Stimulated activated naive CD8-positive, alpha-beta T cell treated with anti-CD3 and anti-CD28 coated beads, Interleukin-15, Interleukin-2, amounts not matched to agents 100 ng/mL and 50 ng/mL, for 24 hours (primary cell): ENCODE measurements at regions not wholly inside any gene's neighbourhood (a gene's known extent, or its start where the extent isn't known, plus 50 kb on each side); places are given as distances from the start of the nearest gene placed in this dataset.

Experiments used
- H3K27ac Mint-ChIP-seq: one replicate; pipeline ENCODE4 v1.8.0; 2021; ENCODE audit warnings: mild to moderate bottlenecking, mixed read lengths
- H3K27me3 Mint-ChIP-seq: one replicate; pipeline ENCODE4 v1.8.0; 2021; ENCODE audit warnings: mixed read lengths
- H3K36me3 Mint-ChIP-seq: one replicate; pipeline ENCODE4 v1.8.0; 2021; ENCODE audit warnings: low read depth, mixed read lengths
- H3K4me1 Mint-ChIP-seq: one replicate; pipeline ENCODE4 v1.8.0; 2021; ENCODE audit warnings: low read depth, mixed read lengths
- H3K4me3 Mint-ChIP-seq: one replicate; pipeline ENCODE4 v1.8.0; 2021; ENCODE audit warnings: mild to moderate bottlenecking, mixed read lengths
- H3K9me3 Mint-ChIP-seq: one replicate; pipeline ENCODE4 v1.8.0; 2021; ENCODE audit warnings: mixed read lengths

DNA sequence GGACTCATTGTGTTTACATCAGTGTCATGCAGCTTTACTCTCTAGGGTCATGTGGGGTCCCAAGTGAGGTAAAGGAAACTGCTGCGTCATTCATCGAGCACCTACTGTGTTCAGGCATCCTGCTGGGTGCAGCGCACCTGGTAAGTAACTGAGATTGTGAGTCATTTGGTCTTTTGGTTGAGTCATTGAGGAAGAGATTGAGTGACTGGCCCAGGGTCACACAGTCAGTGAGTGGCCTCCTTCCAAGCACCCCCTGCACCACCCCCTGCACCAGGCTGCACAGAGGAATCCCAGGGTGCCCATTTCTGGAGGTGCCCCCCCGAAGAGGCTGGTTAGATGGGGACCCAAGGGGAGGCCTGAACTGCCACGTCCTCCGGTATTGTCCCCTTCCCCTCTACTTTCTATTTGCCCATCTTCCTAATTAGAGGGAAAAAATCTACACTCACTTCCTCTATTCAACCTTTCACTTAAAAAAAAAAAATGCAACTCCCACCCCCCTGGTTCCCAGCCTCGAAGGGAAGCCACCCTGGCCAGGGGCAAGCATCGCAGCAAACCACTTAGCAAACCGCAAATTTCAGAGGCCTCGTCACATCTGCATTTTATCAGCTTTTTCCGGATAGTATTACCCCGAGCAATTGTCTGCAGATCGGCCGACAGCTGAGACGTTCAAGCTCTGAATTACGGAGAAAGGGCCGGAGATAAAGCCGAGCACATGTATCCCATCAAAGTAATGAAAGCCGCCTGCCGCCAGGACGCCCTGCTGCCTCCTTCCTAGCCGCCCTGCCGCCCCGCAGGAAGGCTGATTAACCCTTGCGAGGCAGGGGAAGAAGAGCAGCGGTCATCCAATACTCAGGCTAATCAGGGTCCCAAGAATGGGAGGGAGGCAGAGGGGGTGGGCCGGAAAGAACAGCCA, 96.3 kb upstream of the MSX1 start:
- Mint-ChIP-seq H3K4me3 (peak overlapping the region; percentile 69), H3K27me3 (peaks cover 8% of the 10 kb centered on the region), H3K36me3 (no peaks in the 10 kb centered on the region), H3K9me3 (peaks cover 4% of the 10 kb centered on the region), H3K4me1 (peaks cover 17% of the 10 kb centered on the region), H3K27ac (peak overlapping the region; percentile 77)

DNA sequence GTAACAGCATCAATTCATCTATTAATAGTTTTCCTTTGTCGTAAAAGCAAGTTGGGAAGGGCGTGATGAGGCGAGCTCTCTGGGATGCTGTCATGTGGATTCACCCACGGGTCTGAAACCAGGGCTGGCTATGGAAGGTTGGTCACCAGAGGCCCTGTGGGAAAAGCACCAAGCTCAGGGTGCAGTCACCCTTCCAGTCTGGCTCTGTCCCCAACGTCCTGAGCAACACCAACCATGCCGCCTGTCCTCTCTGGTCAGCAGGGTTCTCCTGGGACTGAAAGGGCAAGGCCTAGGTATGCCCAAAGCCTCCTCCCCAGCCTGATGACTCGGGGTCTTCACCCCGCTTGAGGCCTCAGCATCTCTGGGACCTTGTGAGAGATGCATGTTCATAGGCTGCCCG, 97.2 kb upstream of the MSX1 start:
- Mint-ChIP-seq H3K36me3 (no peaks in the 10 kb centered on the region), H3K27ac (no peak overlapping the region), H3K4me1 (peaks cover 17% of the 10 kb centered on the region), H3K9me3 (peaks cover 3% of the 10 kb centered on the region), H3K4me3 (no peak overlapping the region), H3K27me3 (peaks cover 8% of the 10 kb centered on the region)

DNA sequence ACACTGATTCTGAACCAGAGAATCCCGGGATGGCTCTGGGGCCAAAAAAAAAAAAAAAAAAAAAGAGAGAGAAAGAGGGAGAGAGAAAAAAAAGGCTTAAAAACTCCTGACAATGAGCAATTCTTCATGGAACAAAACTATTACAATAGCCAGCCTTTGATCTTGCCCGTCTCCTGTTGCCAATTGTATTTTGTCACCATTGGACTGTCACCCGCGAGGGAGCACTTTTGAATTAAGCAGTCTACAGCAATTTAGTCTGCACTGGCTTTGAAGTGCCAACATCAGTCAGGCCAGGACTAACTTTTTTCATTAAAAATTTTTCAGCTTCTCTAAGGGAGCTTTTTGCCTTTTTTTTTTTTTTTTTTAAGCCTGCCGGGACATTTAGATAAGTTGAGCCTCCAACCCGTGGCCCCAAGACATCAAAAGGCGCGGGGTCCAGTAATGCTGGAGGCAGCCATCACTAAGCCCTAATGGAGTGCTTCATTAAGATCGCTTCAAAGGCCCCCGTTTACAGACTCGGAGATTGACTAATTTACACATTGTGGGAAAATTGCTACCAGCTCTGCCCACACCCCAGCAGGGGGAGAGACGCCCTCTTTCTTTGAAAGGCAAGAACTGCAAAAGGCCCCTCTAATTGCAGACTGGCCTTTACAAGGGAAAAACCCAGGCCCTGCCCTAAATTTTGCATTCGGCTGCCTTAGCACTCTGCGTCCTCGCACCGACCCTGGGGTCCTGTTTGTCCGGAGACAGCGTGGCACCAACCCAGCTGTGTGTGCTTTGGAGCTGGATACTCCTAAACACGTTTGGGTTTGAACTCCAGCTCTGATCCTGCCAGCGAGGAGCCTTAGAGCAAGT, 98.1 kb upstream of the MSX1 start:
- H3K9me3 Mint-ChIP-seq, result no peaks in the 10 kb centered on the region
- no peaks in the 10 kb centered on the region for H3K36me3 Mint-ChIP-seq
- no peak overlapping the region for H3K27ac Mint-ChIP-seq
- no peak overlapping the region for H3K4me3 Mint-ChIP-seq
- H3K4me1 Mint-ChIP-seq, result peaks cover 17% of the 10 kb centered on the region
- H3K27me3 Mint-ChIP-seq, result peaks cover 8% of the 10 kb centered on the region

DNA sequence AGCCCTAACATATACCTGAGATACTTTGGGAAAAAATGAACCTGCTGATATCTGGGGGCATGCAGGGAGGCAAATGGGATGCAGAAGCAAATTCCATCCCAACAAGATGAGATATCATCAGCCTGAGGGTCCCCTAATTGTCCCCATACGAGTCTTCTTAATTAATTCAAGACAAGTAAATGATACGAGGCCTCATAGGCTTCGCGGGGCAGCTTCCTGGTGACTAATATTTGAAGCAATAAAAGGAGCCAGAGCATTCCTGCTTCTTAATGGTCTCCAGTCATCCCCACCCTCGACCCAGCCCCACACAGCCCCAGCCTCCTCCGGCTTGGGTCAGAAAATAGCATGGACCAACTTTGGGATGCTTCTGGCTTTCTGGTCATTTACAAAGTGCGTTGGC, 99.6 kb upstream of the MSX1 start:
- no peaks in the 10 kb centered on the region for H3K9me3 Mint-ChIP-seq
- no peaks in the 10 kb centered on the region for H3K36me3 Mint-ChIP-seq
- peaks cover 17% of the 10 kb centered on the region for H3K4me1 Mint-ChIP-seq
- H3K27ac Mint-ChIP-seq, result no peak overlapping the region
- H3K4me3 Mint-ChIP-seq, result no peak overlapping the region
- H3K27me3 Mint-ChIP-seq, result peaks cover 8% of the 10 kb centered on the region

DNA sequence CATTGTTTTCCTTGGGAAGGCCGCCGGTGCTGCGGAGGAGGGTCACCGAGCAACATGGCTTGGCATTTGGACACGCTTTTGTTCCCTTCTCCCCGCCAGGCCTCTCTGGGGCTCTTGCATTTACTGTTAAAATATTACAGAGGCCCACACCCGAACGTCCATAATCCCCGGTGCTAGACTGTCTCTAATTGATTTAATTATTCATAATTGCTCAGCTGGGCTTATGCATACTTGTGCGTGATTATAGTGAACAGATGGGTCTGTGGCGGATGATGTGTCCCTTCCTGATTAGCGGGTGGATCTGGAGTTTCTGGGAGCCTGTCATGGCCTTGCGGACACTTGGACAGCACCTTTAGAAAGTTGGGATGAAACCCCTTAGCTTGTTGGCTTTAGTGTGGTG, 100.2 kb upstream of the MSX1 start:
- no peak overlapping the region for H3K27ac Mint-ChIP-seq
- H3K36me3 Mint-ChIP-seq, result no peaks in the 10 kb centered on the region
- H3K4me1 Mint-ChIP-seq, result peaks cover 17% of the 10 kb centered on the region
- H3K9me3 Mint-ChIP-seq, result no peaks in the 10 kb centered on the region
- H3K4me3 Mint-ChIP-seq, result no peak overlapping the region
- peaks cover 5% of the 10 kb centered on the region for H3K27me3 Mint-ChIP-seq

DNA sequence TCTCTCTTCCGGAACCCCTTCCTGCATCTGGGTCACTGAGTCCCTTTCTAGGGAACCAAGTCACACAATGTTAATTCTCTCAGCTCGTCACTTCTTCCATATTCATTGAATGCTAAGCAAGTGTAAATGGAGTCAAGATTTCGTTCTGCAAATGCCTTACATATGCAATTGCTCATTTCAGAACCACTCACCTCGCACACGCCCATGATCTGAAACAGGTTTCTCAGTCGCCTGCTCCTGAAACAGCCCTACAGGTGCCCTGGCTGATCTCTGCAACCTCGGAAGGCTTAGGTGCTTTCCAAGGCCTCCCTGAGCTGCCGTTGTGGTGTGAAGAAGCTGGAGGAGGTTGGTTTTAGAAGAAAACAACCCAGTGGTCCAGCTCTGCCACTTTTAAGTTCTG, 100.8 kb upstream of the MSX1 start:
- Mint-ChIP-seq H3K27me3 (peaks cover 3% of the 10 kb centered on the region), H3K36me3 (no peaks in the 10 kb centered on the region), H3K27ac (no peak overlapping the region), H3K4me1 (peaks cover 12% of the 10 kb centered on the region), H3K4me3 (no peak overlapping the region), H3K9me3 (no peaks in the 10 kb centered on the region)

DNA sequence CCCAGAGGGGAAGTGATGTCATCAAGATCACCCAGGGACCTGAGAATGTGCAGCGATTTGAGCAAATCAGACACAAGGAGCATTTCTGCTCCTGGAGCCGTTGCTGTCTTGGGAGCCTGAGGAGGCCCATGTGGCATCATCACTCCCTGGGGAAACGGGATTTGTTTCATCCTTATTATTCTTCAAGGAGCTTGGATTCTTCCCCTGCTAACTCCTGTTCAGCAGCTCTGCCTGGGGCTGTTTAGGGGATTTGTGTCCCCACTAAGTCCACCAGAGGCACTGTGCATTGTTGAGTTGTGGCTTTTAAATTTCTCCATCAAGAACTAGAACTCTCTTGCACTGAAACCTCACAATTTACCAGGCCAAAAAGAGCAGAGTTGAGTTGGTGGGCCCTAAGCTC, 104.2 kb upstream of the MSX1 start:
- H3K36me3 Mint-ChIP-seq, result no peaks in the 10 kb centered on the region
- no peak overlapping the region for H3K4me3 Mint-ChIP-seq
- peaks cover 17% of the 10 kb centered on the region for H3K27me3 Mint-ChIP-seq
- no peaks in the 10 kb centered on the region for H3K9me3 Mint-ChIP-seq
- no peak overlapping the region for H3K27ac Mint-ChIP-seq
- no peaks in the 10 kb centered on the region for H3K4me1 Mint-ChIP-seq

DNA sequence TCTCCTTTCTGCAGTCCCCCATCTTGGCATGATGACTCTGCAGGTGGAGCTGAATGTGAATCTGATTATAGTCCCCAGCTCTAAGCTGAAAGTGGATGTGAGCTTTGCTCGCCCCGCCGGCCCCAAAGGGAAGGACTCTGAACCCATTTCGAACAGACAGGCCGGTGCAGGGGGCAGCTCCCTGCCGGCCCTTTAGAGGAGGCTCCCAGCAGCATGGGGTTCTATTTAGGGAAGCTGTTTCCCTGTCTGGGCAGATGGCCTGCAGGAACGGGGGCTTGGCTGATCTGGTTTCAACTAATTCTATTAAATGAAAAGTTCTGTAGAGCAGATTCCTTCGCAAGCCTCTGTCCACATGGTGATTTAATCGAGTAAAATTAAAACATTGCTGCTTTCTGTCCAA, 104.8 kb upstream of the MSX1 start:
- Mint-ChIP-seq H3K4me3 (no peak overlapping the region), H3K27ac (no peak overlapping the region), H3K36me3 (no peaks in the 10 kb centered on the region), H3K9me3 (no peaks in the 10 kb centered on the region), H3K4me1 (no peaks in the 10 kb centered on the region), H3K27me3 (peaks cover 17% of the 10 kb centered on the region)

DNA sequence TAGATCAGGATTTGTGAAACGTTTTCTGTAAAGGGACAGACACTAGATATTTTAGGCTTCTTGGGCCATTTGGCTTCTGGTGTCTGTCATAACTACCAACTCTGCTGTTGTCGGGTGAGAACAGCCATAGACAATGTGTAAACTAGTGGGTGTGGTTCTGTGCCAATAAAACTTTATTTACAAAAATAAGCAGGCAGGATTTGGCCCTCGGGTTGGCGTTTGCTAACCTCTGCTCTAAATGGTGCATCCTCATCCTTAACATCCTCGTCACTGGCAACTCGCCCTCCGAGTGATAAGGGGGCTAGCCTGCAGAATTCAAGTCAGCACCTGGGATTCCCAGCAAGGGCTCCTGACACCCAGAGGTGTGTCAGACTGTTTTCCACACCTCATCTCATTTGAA, 105.8 kb upstream of the MSX1 start:
- peaks cover 17% of the 10 kb centered on the region for H3K27me3 Mint-ChIP-seq
- H3K36me3 Mint-ChIP-seq, result no peaks in the 10 kb centered on the region
- no peak overlapping the region for H3K27ac Mint-ChIP-seq
- H3K9me3 Mint-ChIP-seq, result no peaks in the 10 kb centered on the region
- no peaks in the 10 kb centered on the region for H3K4me1 Mint-ChIP-seq
- no peak overlapping the region for H3K4me3 Mint-ChIP-seq

DNA sequence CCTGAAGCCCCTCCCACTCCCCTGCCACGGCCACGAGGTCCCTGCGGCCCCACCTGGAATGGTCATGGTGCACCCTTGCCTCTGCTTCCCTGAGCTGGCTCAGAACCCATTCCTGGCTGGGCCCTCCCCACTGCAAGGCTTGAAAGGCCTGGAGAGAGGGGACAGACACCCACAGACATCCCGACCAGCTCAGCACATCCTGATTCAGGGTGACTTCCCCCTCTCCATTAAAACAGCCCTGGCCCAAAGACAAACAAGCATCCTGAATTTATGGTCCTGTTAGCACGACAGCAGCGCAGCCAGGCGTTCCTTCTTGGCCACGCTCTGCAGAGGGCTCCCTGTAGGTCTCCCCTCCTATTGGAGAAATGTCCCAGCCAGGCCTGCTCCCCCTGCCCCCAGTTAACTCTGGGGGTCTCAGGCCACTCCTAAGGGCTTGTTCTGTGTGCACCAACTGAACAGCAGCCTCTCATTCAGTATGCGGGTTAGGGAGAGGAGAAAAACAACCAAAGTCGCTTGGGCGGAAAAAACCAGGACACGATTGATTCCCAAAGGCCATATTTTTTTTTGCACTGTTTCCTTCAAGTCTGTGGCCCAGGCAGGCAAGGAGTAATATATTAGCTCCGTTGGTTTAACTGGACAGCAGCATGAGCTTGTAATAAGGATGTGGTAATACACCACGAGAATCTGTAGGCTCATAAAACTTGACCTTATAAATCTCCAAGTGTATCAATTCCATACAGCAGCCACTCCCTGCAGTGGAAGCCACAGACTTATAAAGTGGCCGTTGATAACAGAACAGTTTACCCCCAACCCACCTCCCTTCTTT, 106.7 kb upstream of the MSX1 start:
- peaks cover 4% of the 10 kb centered on the region for H3K9me3 Mint-ChIP-seq
- no peak overlapping the region for H3K27ac Mint-ChIP-seq
- H3K4me1 Mint-ChIP-seq, result no peaks in the 10 kb centered on the region
- H3K27me3 Mint-ChIP-seq, result peaks cover 17% of the 10 kb centered on the region
- no peaks in the 10 kb centered on the region for H3K36me3 Mint-ChIP-seq
- no peak overlapping the region for H3K4me3 Mint-ChIP-seq

DNA sequence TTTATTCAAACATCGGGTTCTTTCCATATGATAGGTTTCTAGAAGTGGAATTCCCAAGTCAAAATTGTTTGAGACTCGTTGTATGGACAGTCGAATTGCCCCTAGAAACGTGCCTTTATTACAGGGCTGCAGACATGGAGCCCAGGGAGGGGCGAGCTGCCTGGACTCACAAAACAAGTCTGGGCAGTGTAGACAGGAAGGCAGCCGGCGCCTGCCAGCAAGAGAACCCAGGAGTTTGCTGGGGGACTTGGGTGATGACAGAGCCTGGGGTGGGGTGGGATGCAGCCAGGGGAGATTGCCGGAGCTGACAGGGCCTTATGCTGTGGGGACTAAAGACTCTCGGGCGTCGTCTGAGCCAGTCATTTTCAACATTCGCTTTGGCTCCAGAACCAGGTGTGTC, 107.4 kb upstream of the MSX1 start:
- peaks cover 17% of the 10 kb centered on the region for H3K27me3 Mint-ChIP-seq
- no peak overlapping the region for H3K4me3 Mint-ChIP-seq
- H3K9me3 Mint-ChIP-seq, result peaks cover 4% of the 10 kb centered on the region
- no peak overlapping the region for H3K27ac Mint-ChIP-seq
- H3K4me1 Mint-ChIP-seq, result no peaks in the 10 kb centered on the region
- peaks cover 3% of the 10 kb centered on the region for H3K36me3 Mint-ChIP-seq

DNA sequence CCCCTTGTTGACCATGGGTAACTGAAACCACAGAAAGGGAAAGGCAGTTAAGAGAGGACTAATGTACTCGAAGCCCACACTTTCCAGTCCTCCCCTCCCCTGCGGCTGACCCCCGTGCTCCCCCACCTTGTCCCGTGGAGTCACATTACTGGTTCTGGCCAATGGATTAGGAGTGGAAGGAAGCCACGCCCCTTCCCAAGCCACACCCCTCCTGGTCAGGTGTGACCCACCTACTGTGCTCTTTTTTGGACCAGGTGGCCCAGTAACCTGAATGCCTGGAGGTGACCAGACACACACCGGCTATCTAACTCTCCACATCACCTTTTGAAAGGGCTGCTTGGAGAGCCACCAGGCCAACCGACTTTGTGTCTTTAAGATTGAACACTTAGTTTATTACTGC, 109.3 kb upstream of the MSX1 start:
- Mint-ChIP-seq H3K4me3 (no peak overlapping the region), H3K9me3 (peaks cover 4% of the 10 kb centered on the region), H3K36me3 (peaks cover 4% of the 10 kb centered on the region), H3K27me3 (peaks cover 17% of the 10 kb centered on the region), H3K4me1 (no peaks in the 10 kb centered on the region), H3K27ac (no peak overlapping the region)

DNA sequence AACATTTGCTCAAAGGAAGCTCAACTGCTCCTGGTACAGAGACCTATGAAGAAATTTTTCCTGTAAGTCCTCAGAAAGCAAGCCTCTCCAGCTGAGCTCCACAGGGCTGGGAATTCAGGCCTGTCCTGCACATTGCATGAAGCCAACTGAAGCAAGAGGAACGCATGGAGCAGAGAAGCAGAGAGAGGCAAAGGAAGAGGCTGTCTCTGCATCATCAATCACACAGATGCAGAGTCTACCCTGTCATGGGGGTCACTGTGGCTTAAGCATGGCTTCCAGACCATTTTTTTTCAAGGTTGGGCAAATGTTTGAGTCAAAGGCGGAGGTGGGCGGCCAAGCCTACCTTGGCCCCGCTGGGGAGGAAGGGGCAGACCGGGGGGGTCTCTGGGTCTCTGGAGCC, 110.3 kb upstream of the MSX1 start:
- H3K4me1 Mint-ChIP-seq, result no peaks in the 10 kb centered on the region
- H3K4me3 Mint-ChIP-seq, result no peak overlapping the region

DNA sequence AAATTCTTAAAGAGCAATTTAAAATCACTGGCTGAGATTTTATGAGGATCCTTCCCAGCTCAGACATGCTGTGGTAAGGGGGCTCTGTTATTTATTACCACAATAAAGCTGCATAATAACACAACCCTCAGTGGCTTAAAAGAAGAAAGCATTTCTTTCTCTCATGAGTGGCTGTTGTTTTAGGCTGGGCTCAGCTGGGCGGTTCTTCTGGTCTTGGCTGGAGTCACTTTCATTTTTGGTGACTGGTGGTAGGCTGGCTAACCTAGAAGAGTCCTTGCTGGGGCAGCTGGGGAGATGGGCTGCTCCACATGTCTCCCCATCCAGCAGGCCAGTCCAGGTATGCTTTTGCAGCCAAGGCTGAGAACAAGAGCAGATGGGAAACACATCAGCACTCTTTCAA, 113.0 kb upstream of the MSX1 start:
- Mint-ChIP-seq H3K27ac (no peak overlapping the region), H3K9me3 (peaks cover 8% of the 10 kb centered on the region), H3K4me1 (no peaks in the 10 kb centered on the region), H3K4me3 (no peak overlapping the region), H3K27me3 (no peaks in the 10 kb centered on the region), H3K36me3 (peaks cover 4% of the 10 kb centered on the region)

More for the DNA sequence above, 110.3 kb upstream of the MSX1 start:
- Mint-ChIP-seq H3K36me3 (peaks cover 4% of the 10 kb centered on the region), H3K9me3 (peaks cover 7% of the 10 kb centered on the region), H3K27ac (no peak overlapping the region), H3K27me3 (peaks cover 14% of the 10 kb centered on the region)

DNA sequence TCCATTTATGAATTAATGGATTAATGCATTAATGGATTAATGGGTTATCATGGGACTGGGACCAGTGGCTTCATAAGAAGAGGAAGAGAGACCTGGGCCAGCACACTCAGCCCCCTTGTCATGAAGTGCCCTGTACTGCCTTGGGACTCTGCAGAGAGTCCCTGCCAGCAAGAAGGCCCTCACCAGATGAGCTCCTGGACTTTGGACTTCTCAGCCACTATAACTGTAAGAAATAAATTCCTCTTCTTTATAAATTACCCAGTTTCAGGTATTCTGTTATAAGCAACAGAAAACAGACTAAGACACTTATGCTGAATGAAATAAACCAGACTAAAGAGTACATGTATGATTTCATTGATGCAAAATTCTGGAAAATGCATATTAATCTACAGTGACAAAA, 119.4 kb upstream of the MSX1 start:
- Mint-ChIP-seq H3K9me3 (peaks cover 4% of the 10 kb centered on the region), H3K27ac (no peak overlapping the region), H3K4me3 (no peak overlapping the region), H3K36me3 (no peaks in the 10 kb centered on the region), H3K4me1 (no peaks in the 10 kb centered on the region), H3K27me3 (no peaks in the 10 kb centered on the region)
